Spleen (tissue), 11 donors: ENCODE measurements at regions not wholly inside any gene's neighbourhood (a gene's known extent, or its start where the extent isn't known, plus 50 kb on each side); places are given as distances from the start of the nearest gene placed in this dataset.
A peak's percentile ranks its signal among the peaks of the same experiment; 100 is the strongest.

Experiments used
- DNase-seq: peaks from one replicate; pipeline ENCODE4 v3.0.0-alpha.2; 2020
- H3K27ac ChIP-seq, 8 donors: fragments of 200-600 bp; sonication (generic) in 7 of 8; 1 replicate in 4 of 8; 2 replicates in 4 of 8; pipeline versions ENCODE4 v1.5.0 to v1.8.0; 2016 to 2021; ENCODE audit warnings: inconsistent platforms in 4 of 8, mild to moderate bottlenecking in 4 of 8, moderate library complexity in 1 of 8
- H3K27me3 ChIP-seq, 7 donors: fragments of 200-600 bp; sonication (generic) in 6 of 7; replicated peaks in 1 of 7; 1 replicate in 4 of 7; 2 replicates in 3 of 7; pipeline versions ENCODE4 v1.5.0 to v1.8.0; 2016 to 2021; ENCODE audit warnings: inconsistent platforms in 3 of 7, mild to moderate bottlenecking in 1 of 7
- H3K36me3 ChIP-seq, 6 donors: fragments of 200-600 bp; sonication (generic) in 5 of 6; 1 replicate in 4 of 6; 2 replicates in 2 of 6; pipeline versions ENCODE4 v1.5.0 to v1.8.0; 2016 to 2021; ENCODE audit warnings: inconsistent platforms in 2 of 6
- H3K4me1 ChIP-seq, 6 donors: fragments of 200-600 bp; sonication (generic) in 5 of 6; 1 replicate in 3 of 6; 2 replicates in 3 of 6; pipeline versions ENCODE4 v1.5.0 to v1.8.0; 2016 to 2021; ENCODE audit warnings: inconsistent platforms in 3 of 6
- H3K4me3 ChIP-seq, 8 donors: fragments of 200-600 bp; sonication (generic) in 7 of 8; 1 replicate in 4 of 8; 2 replicates in 4 of 8; pipeline versions ENCODE4 v1.5.0 to v1.8.0; 2016 to 2021; ENCODE audit warnings: inconsistent platforms in 4 of 8, mild to moderate bottlenecking in 4 of 8, moderate library complexity in 2 of 8
- H3K9me3 ChIP-seq, 8 donors: fragments of 200-600 bp; sonication (generic) in 7 of 8; 1 replicate in 4 of 8; 2 replicates in 4 of 8; pipeline versions ENCODE4 v1.5.0 to v1.8.0; 2016 to 2021; ENCODE audit warnings: inconsistent platforms in 4 of 8
- POLR2A ChIP-seq, 3 donors: fragments of 450-650 bp; IDR thresholded peaks; one replicate each; pipeline ENCODE4 v1.5.1; 2017; ENCODE audit warnings: antibody characterized with exemption in 3 of 3, mild to moderate bottlenecking in 1 of 3
- POLR2AphosphoS5 ChIP-seq, 3 donors: sonication (generic); formaldehyde crosslinking; IDR thresholded peaks; one replicate each; pipeline ENCODE4 v1.5.1; 2017; ENCODE audit warnings: antibody characterized with exemption in 3 of 3
- WGBS, 5 donors: extraction: QIAGEN DNeasy Blood & Tissue Kit in 3 of 5; methylation state at CpG; one replicate each; pipeline versions ENCODE4 v1.1.5 to v1.1.7; 2013 to 2018; 5-methylcytosine and 5-hydroxymethylcytosine counted together
- intact Hi-C: fragments of 100-400 bp; cut with DNase I; formaldehyde crosslinking; loops from one replicate; pipeline ENCODE4 v1.15.0; 2023; ENCODE audit warnings: low total_unique reads
- TF ChIP-seq, protein P1 (sequence below), 11 experiments: fragments of 200-600 bp in 7 of 11; fragments of 450-650 bp in 4 of 11; sonication (generic) in 4 of 11; IDR thresholded peaks in 8 of 11; conservative IDR thresholded peaks in 3 of 11; 1 replicate in 7 of 11; 2 replicates in 4 of 11; pipeline versions ENCODE4 v1.4.0 to v1.8.0; 2016 to 2021; ENCODE audit warnings: antibody characterized with exemption in 11 of 11, inconsistent platforms in 4 of 11, mild to moderate bottlenecking in 1 of 11
- donor health status: healthy with polysubstance abuse.
- donor health status: DM: no; HTN: no; CAD: no; lungs with moderate emphysema.
- donor health status: DM: no; HTN: no; CAD: no.
- donor health status: Bipolar disorder and iron deficiency.
- donor health status: healthy.
- donor health status: DM: no; HTN: no; CAD: no.
- donor health status: DM: yes; HTN: yes; CAD: no.

DNA sequence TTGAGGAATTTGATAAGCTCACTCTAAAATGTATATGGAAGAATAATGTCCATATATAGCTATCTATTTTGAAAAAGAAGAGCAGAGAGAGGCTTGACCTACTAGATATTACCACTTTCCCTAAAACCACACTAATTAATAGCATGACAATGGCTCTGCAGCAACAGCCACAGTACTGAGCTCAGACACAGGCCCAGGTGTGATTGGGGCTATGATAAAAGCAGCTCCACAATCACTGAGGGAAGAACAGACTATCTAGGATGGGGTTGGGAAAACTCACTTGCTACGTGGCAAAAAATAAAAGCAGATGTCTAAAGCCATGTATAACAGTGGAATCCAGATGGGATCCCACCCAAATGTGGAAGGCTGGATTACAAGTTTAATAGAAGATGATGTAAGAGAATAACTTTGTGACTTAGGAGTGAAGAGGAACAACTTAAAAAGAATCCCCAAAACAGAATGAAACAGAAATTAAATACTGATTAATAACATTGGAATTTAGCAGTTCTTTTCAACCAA is 80.8 kb upstream of the RAB4A start:
- H3K27me3 ChIP-seq = no peaks in the 10 kb centered on the region
- H3K27ac ChIP-seq = no peak overlapping the region
- no peak for DNase-seq
- H3K4me1 ChIP-seq = peaks cover 0 to 21% (median 2%) of the 10 kb centered on the region in 6 donors
- no peaks in the 10 kb centered on the region for H3K36me3 ChIP-seq
- H3K4me3 ChIP-seq = no peak overlapping the region
- TF ChIP-seq POLR2AphosphoS5 (IDR thresholded peaks at IDR 0.05) = no peak
- TF ChIP-seq, protein P1, sequence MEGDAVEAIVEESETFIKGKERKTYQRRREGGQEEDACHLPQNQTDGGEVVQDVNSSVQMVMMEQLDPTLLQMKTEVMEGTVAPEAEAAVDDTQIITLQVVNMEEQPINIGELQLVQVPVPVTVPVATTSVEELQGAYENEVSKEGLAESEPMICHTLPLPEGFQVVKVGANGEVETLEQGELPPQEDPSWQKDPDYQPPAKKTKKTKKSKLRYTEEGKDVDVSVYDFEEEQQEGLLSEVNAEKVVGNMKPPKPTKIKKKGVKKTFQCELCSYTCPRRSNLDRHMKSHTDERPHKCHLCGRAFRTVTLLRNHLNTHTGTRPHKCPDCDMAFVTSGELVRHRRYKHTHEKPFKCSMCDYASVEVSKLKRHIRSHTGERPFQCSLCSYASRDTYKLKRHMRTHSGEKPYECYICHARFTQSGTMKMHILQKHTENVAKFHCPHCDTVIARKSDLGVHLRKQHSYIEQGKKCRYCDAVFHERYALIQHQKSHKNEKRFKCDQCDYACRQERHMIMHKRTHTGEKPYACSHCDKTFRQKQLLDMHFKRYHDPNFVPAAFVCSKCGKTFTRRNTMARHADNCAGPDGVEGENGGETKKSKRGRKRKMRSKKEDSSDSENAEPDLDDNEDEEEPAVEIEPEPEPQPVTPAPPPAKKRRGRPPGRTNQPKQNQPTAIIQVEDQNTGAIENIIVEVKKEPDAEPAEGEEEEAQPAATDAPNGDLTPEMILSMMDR (IDR thresholded peaks at IDR 0.05 in 8 of 11, conservative IDR thresholded peaks at IDR 0.05 in 3 of 11) = no peak
- TF ChIP-seq POLR2A (IDR thresholded peaks at IDR 0.05) = no peak
- intact Hi-C loops = no loop called here
- H3K9me3 ChIP-seq = no peaks in the 10 kb centered on the region
- 78 to 93% (median 85%) methylated on average over 1 of the region's 1 CpG for WGBS, 5 donors

DNA sequence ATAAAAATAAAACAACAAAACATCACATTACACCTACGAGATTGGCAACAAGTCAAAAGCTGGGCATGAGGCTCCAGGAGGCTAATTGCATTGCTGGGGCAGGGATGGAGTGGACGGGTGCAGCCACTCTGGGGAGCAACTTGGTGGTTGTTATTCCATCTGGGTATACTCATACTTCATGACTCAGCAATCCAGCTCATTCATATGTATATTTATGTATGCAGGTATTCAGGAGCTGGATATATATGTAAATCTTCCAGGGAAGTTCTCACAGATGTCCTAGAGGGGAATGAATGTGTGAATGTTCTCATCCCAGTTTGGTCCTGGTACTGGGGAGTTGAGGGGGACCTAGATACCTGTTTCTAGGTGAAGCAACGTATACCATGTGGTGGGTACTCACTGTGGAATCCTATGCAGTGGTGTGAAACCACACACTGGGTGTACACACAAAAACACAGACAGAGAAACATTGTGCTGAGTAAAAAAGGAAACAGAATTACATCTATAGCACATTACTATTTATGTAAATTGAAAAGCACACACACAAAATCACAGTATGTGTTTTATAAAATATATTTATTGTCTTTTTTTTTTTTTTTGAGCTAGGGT is 79.7 kb upstream of the RAB4A start:
- H3K4me1 ChIP-seq = peaks cover 0 to 21% (median 2%) of the 10 kb centered on the region in 6 donors
- DNase-seq = no peak
- H3K27ac ChIP-seq = no peak overlapping the region
- H3K4me3 ChIP-seq = no peak overlapping the region
- 66 to 86% (median 81%) methylated on average over 2 to 3 of the region's 3 CpGs for WGBS, 5 donors
- TF ChIP-seq POLR2A (IDR thresholded peaks at IDR 0.05) = no peak
- TF ChIP-seq, protein P1 (IDR thresholded peaks at IDR 0.05 in 8 of 11, conservative IDR thresholded peaks at IDR 0.05 in 3 of 11) = no peak
- no peak for TF ChIP-seq POLR2AphosphoS5 (IDR thresholded peaks at IDR 0.05)
- intact Hi-C loops = no loop called here
- no peaks in the 10 kb centered on the region for H3K9me3 ChIP-seq
- H3K27me3 ChIP-seq = no peaks in the 10 kb centered on the region
- no peaks in the 10 kb centered on the region for H3K36me3 ChIP-seq

DNA sequence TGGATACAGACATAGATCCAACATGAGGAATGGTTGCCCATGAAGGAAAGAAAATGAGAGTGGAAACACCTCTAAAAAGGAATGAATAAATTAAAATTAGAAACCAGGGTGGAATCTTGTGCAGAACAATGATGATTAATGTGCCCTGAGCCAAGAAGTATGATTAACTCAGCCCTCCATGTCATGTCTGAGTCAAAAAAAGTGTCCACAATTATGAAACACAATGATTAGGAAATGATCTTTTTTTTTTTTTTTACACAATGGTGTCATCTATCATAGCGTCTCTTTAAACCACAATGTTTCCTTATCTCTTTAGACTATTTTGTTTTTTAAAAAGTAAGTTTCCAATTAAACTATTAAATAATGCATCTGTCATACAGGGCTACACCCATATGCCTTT is 78.9 kb upstream of the RAB4A start:
- peaks cover 0 to 21% (median 2%) of the 10 kb centered on the region in 6 donors for H3K4me1 ChIP-seq
- TF ChIP-seq, protein P1 (IDR thresholded peaks at IDR 0.05 in 8 of 11, conservative IDR thresholded peaks at IDR 0.05 in 3 of 11) = no peak
- TF ChIP-seq POLR2AphosphoS5 (IDR thresholded peaks at IDR 0.05) (no peak), POLR2A (IDR thresholded peaks at IDR 0.05) (no peak)
- no peak overlapping the region for H3K4me3 ChIP-seq
- WGBS, 5 donors = 5 to 26% (median 19%) methylated on average over 1 of the region's 1 CpG
- intact Hi-C loops = no loop called here
- H3K9me3 ChIP-seq = no peaks in the 10 kb centered on the region
- H3K36me3 ChIP-seq = no peaks in the 10 kb centered on the region
- H3K27ac ChIP-seq = peak overlapping the region in 2 of 8 donors; percentile 17 to 29
- H3K27me3 ChIP-seq = no peaks in the 10 kb centered on the region
- DNase-seq = no peak

DNA sequence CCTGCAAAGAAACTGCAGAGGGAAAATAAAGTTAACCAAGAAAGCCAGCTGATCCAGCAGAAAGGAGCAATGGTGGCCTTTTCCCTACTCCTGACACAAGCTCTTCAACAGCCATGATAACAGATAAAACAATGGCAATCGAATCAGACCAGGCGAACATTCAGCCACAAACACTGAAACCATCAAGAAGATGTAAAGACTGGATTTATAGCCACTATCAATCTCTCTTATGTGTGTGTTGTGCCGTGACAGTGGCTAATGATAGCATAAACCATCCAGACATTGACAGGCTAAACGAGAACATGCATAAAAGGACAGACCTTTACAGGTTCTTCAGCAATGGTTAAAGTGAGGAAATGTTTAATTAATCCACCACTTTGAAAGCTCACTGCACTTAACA is 78.1 kb upstream of the RAB4A start:
- TF ChIP-seq, protein P1 (IDR thresholded peaks at IDR 0.05 in 8 of 11, conservative IDR thresholded peaks at IDR 0.05 in 3 of 11) = no peak
- TF ChIP-seq POLR2AphosphoS5 (IDR thresholded peaks at IDR 0.05) = no peak
- TF ChIP-seq POLR2A (IDR thresholded peaks at IDR 0.05) = no peak
- Histone ChIP-seq H3K9me3 (no peaks in the 10 kb centered on the region), H3K4me3 (no peak overlapping the region), H3K27me3 (no peaks in the 10 kb centered on the region), H3K36me3 (no peaks in the 10 kb centered on the region), H3K27ac (peak overlapping the region in 1 of 8 donors; percentile 20), H3K4me1 (peaks cover 0 to 21% (median 2%) of the 10 kb centered on the region in 6 donors)
- DNase-seq = no peak
- intact Hi-C loops = no loop called here
- 75 to 90% (median 84%) methylated on average over 4 of the region's 4 CpGs for WGBS, 5 donors
